HG02678 (cell line): ENCODE measurements at regions not wholly inside any gene's neighbourhood (a gene's known extent, or its start where the extent isn't known, plus 50 kb on each side); places are given as distances from the start of the nearest gene placed in this dataset.

Experiments
- ATAC-seq: cut with Tn5 transposase; IDR thresholded peaks from one replicate; pipeline ENCODE4 v1.9.1; 2021; ENCODE audit warnings: mild to moderate bottlenecking, moderate library complexity; ENCODE audit not compliant: unreplicated experiment

GRCh38 chr16:61596655-61597054, 439.6 kb downstream of the CDH8 start:
- no peak for ATAC-seq

GRCh38 chr16:61595605-61596004, 440.6 kb downstream of the CDH8 start:
- ATAC-seq, result no peak

- ATAC-seq, result no peak
Measured at GRCh38 chr16:61590577-61590976, 445.7 kb downstream of the CDH8 start.

- no peak for ATAC-seq
Measured at GRCh38 chr16:61587526-61587925, 448.7 kb downstream of the CDH8 start.

- ATAC-seq, result no peak
Measured at GRCh38 chr16:61581417-61582046, 454.7 kb downstream of the CDH8 start.

GRCh38 chr16:61580579-61580978, 455.7 kb downstream of the CDH8 start:
- ATAC-seq, result no peak

GRCh38 chr16:61579195-61579594, 457.0 kb downstream of the CDH8 start:
- ATAC-seq, result no peak

- ATAC-seq, result no peak
Measured at GRCh38 chr16:61576476-61576875, 459.8 kb downstream of the CDH8 start.

GRCh38 chr16:61575617-61576016, 460.6 kb downstream of the CDH8 start:
- ATAC-seq, result no peak

GRCh38 chr16:61569028-61569427, 467.2 kb downstream of the CDH8 start:
- ATAC-seq, result no peak

GRCh38 chr16:61564716-61565115, 471.5 kb downstream of the CDH8 start:
- no peak for ATAC-seq

- ATAC-seq, result no peak
Measured at GRCh38 chr16:61555718-61556441, 480.4 kb downstream of the CDH8 start.

GRCh38 chr16:61549327-61549726, 486.9 kb downstream of the CDH8 start:
- no peak for ATAC-seq

- no peak for ATAC-seq
Measured at GRCh38 chr16:61547626-61548025, 488.6 kb downstream of the CDH8 start.

- ATAC-seq, result no peak
Measured at GRCh38 chr16:61544165-61544564, 492.1 kb downstream of the CDH8 start.

- ATAC-seq, result no peak
Measured at GRCh38 chr16:61540216-61540615, 496.0 kb downstream of the CDH8 start.

- ATAC-seq, result no peak
Measured at GRCh38 chr16:61530697-61531096, 505.5 kb downstream of the CDH8 start.

- no peak for ATAC-seq
Measured at GRCh38 chr16:61500851-61501250, 535.4 kb downstream of the CDH8 start.

GRCh38 chr16:61480250-61480649, 556.0 kb downstream of the CDH8 start:
- ATAC-seq, result no peak

GRCh38 chr16:61471737-61472136, 564.5 kb downstream of the CDH8 start:
- no peak for ATAC-seq

- no peak for ATAC-seq
Measured at GRCh38 chr16:61471023-61471422, 565.2 kb downstream of the CDH8 start.

GRCh38 chr16:61465285-61465684, 571.0 kb downstream of the CDH8 start:
- no peak for ATAC-seq

- no peak for ATAC-seq
Measured at GRCh38 chr16:61460020-61460419, 576.2 kb downstream of the CDH8 start.
